Fibroblast of villous mesenchyme (primary cell): ENCODE measurements at regions not wholly inside any gene's neighbourhood (a gene's known extent, or its start where the extent isn't known, plus 50 kb on each side); places are given as distances from the start of the nearest gene placed in this dataset.

Experiments used
- DNase-seq: peaks from one replicate; pipeline ENCODE4 v3.0.0-alpha.2; 2010; ENCODE audit warnings: low read depth
- H3K4me3 ChIP-seq: 2 replicates; pipeline ENCODE4 v1.5.1; 2011; ENCODE audit warnings: low read depth, mild to moderate bottlenecking, low read length
- CTCF ChIP-seq: IDR thresholded peaks from 2 replicates; pipeline ENCODE4 v1.5.1; 2012; ENCODE audit warnings: low read depth, mild to moderate bottlenecking, low read length; ENCODE audit not compliant: insufficient read depth

- TF ChIP-seq CTCF, result no peak
- H3K4me3 ChIP-seq, result no peak overlapping the region
- DNase-seq, result no peak
Observed at GRCh38 chr18:73153271-73153670, 285.5 kb upstream of the NETO1 start.

- no peak for TF ChIP-seq CTCF
- no peak for DNase-seq
- H3K4me3 ChIP-seq, result no peak overlapping the region
Observed at GRCh38 chr18:73151086-73151485, 283.3 kb upstream of the NETO1 start.

- TF ChIP-seq CTCF, result no peak
- DNase-seq, result no peak
- H3K4me3 ChIP-seq, result no peak overlapping the region
Observed at GRCh38 chr18:73150199-73150598, 282.4 kb upstream of the NETO1 start.

- TF ChIP-seq CTCF, result no peak
- DNase-seq, result no peak
Observed at GRCh38 chr18:73147590-73147989, 279.8 kb upstream of the NETO1 start.

GRCh38 chr18:73144030-73144429 is 276.2 kb upstream of the NETO1 start:
- no peak for TF ChIP-seq CTCF
- H3K4me3 ChIP-seq, result no peak overlapping the region
- no peak for DNase-seq

More at GRCh38 chr18:73147590-73147989, 279.8 kb upstream of the NETO1 start:
- no peak overlapping the region for H3K4me3 ChIP-seq

GRCh38 chr18:73136134-73136533 is 268.3 kb upstream of the NETO1 start:
- no peak for DNase-seq
- H3K4me3 ChIP-seq, result no peak overlapping the region
- peak; percentile 8 for TF ChIP-seq CTCF

- DNase-seq, result no peak
- H3K4me3 ChIP-seq, result no peak overlapping the region
- no peak for TF ChIP-seq CTCF
Observed at GRCh38 chr18:73124175-73124574, 256.4 kb upstream of the NETO1 start.
